MM.1S (cell line): ENCODE measurements at regions not wholly inside any gene's neighbourhood (a gene's known extent, or its start where the extent isn't known, plus 50 kb on each side); places are given as distances from the start of the nearest gene placed in this dataset.

Source experiments
- DNase-seq: peaks from one replicate; pipeline ENCODE4 v3.0.0-alpha.2; 2015
- H2AFZ ChIP-seq: fragments of 300-600 bp; sonication (generic); 2 replicates; pipeline ENCODE4 v1.6.0; 2016; ENCODE audit warnings: antibody characterized with exemption, low read length
- H3F3A ChIP-seq: fragments of 300-600 bp; sonication (generic); 2 replicates; pipeline ENCODE4 v1.6.1; 2016; ENCODE audit warnings: mild to moderate bottlenecking, antibody characterized with exemption, low read length, moderate library complexity, mixed read lengths; ENCODE audit not compliant: insufficient read depth
- H3K27ac ChIP-seq: fragments of 300-600 bp; sonication (generic); 2 replicates; pipeline ENCODE4 v1.5.1; 2016; ENCODE audit warnings: mild to moderate bottlenecking, low read length
- H3K27me3 ChIP-seq: fragments of 300-600 bp; sonication (generic); replicated peaks from 2 replicates; pipeline ENCODE4 v1.6.0; 2016; ENCODE audit warnings: low read length; ENCODE audit not compliant: insufficient read depth
- H3K36me3 ChIP-seq: fragments of 300-600 bp; sonication (generic); replicated peaks from 2 replicates; pipeline ENCODE4 v1.6.1; 2016; ENCODE audit warnings: mild to moderate bottlenecking, low read length, mixed read lengths; ENCODE audit not compliant: insufficient read depth
- H3K4me1 ChIP-seq: fragments of 300-600 bp; sonication (generic); 2 replicates; pipeline ENCODE4 v1.6.1; 2016; ENCODE audit warnings: low read length, mixed read lengths
- H3K4me2 ChIP-seq: fragments of 300-600 bp; sonication (generic); 2 replicates; pipeline ENCODE4 v1.6.0; 2016; ENCODE audit warnings: low read depth, low read length
- H3K4me3 ChIP-seq: fragments of 300-600 bp; sonication (generic); 2 replicates; pipeline ENCODE4 v1.5.1; 2016; ENCODE audit warnings: low read length, mixed read lengths
- H3K79me2 ChIP-seq: fragments of 300-600 bp; sonication (generic); 2 replicates; pipeline ENCODE4 v1.6.1; 2016; ENCODE audit warnings: mixed run types, low read length, mixed read lengths
- H3K9ac ChIP-seq: fragments of 300-600 bp; sonication (generic); 2 replicates; pipeline ENCODE4 v1.6.1; 2016; ENCODE audit warnings: low read length, mixed read lengths
- H3K9me2 ChIP-seq: fragments of 300-600 bp; sonication (generic); replicated peaks from 2 replicates; pipeline ENCODE4 v1.6.1; 2016; ENCODE audit warnings: mild to moderate bottlenecking, low read length, mixed read lengths; ENCODE audit not compliant: insufficient read depth
- H3K9me3 ChIP-seq: fragments of 300-600 bp; sonication (generic); replicated peaks from 2 replicates; pipeline ENCODE4 v1.6.1; 2016; ENCODE audit warnings: mild to moderate bottlenecking, low read length, mixed read lengths; ENCODE audit not compliant: insufficient read depth
- H4K20me1 ChIP-seq: fragments of 300-600 bp; sonication (generic); 2 replicates; pipeline ENCODE4 v1.6.1; 2016; ENCODE audit warnings: mild to moderate bottlenecking, low read length, moderate library complexity, mixed read lengths; ENCODE audit not compliant: insufficient read depth
- CTCF ChIP-seq: fragments of 300-600 bp; sonication (generic); IDR thresholded peaks from 2 replicates; pipeline ENCODE4 v1.5.1; 2016; ENCODE audit warnings: antibody characterized with exemption, low read length, mixed read lengths
- EZH2 ChIP-seq: fragments of 300-600 bp; sonication (generic); optimal IDR thresholded peaks from 2 replicates; pipeline ENCODE3; 2017; ENCODE audit warnings: low read depth, mild to moderate bottlenecking, antibody characterized with exemption, low read length, mixed read lengths
- EZH2phosphoT487 ChIP-seq: fragments of 300-600 bp; sonication (generic); IDR thresholded peaks from 2 replicates; pipeline ENCODE4 v1.6.1; 2018; ENCODE audit warnings: antibody characterized with exemption, low read length

- Histone ChIP-seq H3K9ac (no peak overlapping the region), H2AFZ (no peak overlapping the region), H3K79me2 (no peaks in the 10 kb centered on the region), H3K27me3 (no peaks in the 10 kb centered on the region), H3K9me2 (no peaks in the 10 kb centered on the region), H3F3A (no peaks in the 10 kb centered on the region), H3K36me3 (no peaks in the 10 kb centered on the region), H3K27ac (no peak overlapping the region), H4K20me1 (no peaks in the 10 kb centered on the region), H3K4me2 (no peak overlapping the region), H3K9me3 (no peaks in the 10 kb centered on the region), H3K4me1 (no peaks in the 10 kb centered on the region), H3K4me3 (no peak overlapping the region)
- no peak for DNase-seq
- TF ChIP-seq CTCF (no peak), EZH2phosphoT487 (no peak), EZH2 (no peak)
These were observed 486.1 kb upstream of the TMEM132C start for GRCh38 chr12:127780881-127781280.

GRCh38 chr12:127781336-127781735, 485.6 kb upstream of the TMEM132C start:
- H3K9me2 ChIP-seq, result no peaks in the 10 kb centered on the region
- H3K9me3 ChIP-seq, result no peaks in the 10 kb centered on the region
- no peaks in the 10 kb centered on the region for H4K20me1 ChIP-seq
- no peak for DNase-seq
- no peak overlapping the region for H2AFZ ChIP-seq
- H3K27me3 ChIP-seq, result no peaks in the 10 kb centered on the region
- no peaks in the 10 kb centered on the region for H3F3A ChIP-seq
- H3K4me1 ChIP-seq, result no peaks in the 10 kb centered on the region
- H3K4me3 ChIP-seq, result no peak overlapping the region
- H3K79me2 ChIP-seq, result no peaks in the 10 kb centered on the region
- TF ChIP-seq CTCF (no peak), EZH2 (no peak), EZH2phosphoT487 (no peak)
- no peak overlapping the region for H3K27ac ChIP-seq
- H3K4me2 ChIP-seq, result no peak overlapping the region
- no peak overlapping the region for H3K9ac ChIP-seq
- no peaks in the 10 kb centered on the region for H3K36me3 ChIP-seq

GRCh38 chr12:127785540-127785939, 481.4 kb upstream of the TMEM132C start:
- no peak overlapping the region for H3K9ac ChIP-seq
- H3K79me2 ChIP-seq, result no peaks in the 10 kb centered on the region
- H2AFZ ChIP-seq, result no peak overlapping the region
- H3K27ac ChIP-seq, result no peak overlapping the region
- H3K9me2 ChIP-seq, result no peaks in the 10 kb centered on the region
- no peaks in the 10 kb centered on the region for H3K9me3 ChIP-seq
- no peak overlapping the region for H3K4me2 ChIP-seq
- no peaks in the 10 kb centered on the region for H4K20me1 ChIP-seq
- TF ChIP-seq CTCF, result no peak
- no peak for TF ChIP-seq EZH2
- no peak for TF ChIP-seq EZH2phosphoT487
- no peaks in the 10 kb centered on the region for H3F3A ChIP-seq
- no peaks in the 10 kb centered on the region for H3K36me3 ChIP-seq
- H3K4me1 ChIP-seq, result no peaks in the 10 kb centered on the region
- no peak for DNase-seq
- no peak overlapping the region for H3K4me3 ChIP-seq
- H3K27me3 ChIP-seq, result no peaks in the 10 kb centered on the region
